Medulla oblongata (tissue), 1 donor: ENCODE measurements at regions not wholly inside any gene's neighbourhood (a gene's known extent, or its start where the extent isn't known, plus 50 kb on each side); places are given as distances from the start of the nearest gene placed in this dataset.

Source experiments
- DNase-seq: peaks from one replicate; pipeline ENCODE4 v3.0.0-alpha.2; 2015; ENCODE audit errors: extremely low spot score

DNA sequence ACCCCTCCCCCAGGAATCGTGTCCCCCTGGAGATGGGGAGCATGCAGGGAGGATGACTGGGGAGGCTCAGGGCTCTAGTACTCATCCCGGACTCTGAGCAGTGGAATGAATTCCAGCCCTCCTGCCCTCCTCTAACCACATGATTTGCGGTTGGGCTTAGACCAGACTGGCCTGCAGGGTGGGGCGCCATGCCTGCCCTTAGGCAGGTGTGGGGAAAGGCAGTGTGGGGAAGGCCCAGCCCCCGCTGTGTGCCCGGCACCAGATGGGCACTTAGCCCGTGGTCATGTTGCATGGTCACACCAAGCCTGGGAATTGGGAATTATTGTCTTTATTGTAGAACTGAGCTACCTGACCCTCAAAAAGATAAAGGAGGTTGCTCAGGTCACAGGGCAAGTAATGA is 283.8 kb downstream of the TLE3 start:
- no peak for DNase-seq

GRCh38 chr15:69814932-69815331 is 282.8 kb downstream of the TLE3 start:
- DNase-seq = no peak

GRCh38 chr15:69815793-69816192 is 281.9 kb downstream of the TLE3 start:
- DNase-seq = no peak

DNA sequence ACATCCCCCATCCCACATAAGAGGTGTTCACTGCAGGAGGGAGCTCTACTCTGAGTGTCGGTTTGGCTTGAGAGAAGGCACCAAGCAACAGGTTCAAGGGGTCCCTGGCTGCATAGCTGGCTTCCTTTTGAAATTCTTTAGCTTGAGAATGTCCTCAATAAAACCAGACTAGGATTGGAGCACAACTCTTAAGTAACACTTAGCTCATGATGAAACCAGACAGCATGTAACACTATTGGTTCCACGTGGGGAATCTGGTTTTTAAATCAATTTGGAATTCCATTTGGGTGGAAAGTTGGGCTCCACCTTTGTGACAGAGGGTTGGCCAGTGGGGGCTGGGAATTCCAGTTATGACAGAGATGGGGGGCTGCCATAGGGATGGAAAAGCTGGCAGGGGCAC is 281.2 kb downstream of the TLE3 start:
- no peak for DNase-seq

GRCh38 chr15:69818529-69818928 is 279.2 kb downstream of the TLE3 start:
- no peak for DNase-seq

- no peak for DNase-seq
These were observed 278.3 kb downstream of the TLE3 start for GRCh38 chr15:69819371-69819770.

DNA sequence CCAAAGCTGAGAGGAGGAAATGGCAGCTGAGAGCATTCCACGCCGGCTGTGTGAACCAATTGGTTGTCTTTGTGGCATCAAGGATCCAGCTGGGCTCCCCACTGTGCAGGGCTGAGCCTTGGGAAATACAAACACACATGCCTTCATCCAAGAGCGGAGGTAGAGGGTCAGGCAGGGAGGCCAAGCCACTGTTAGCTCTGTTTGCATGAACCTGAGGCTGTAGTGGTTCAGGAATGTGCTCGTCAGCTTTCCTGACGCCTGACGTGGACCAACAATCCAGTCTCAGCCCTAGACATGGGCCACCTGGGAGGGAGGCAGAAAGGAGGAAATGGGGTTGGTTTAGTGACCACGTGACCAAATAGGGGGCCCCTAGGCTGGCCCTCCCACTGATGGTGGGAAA is 276.9 kb downstream of the TLE3 start:
- DNase-seq = no peak

- no peak for DNase-seq
These were observed 274.4 kb downstream of the TLE3 start for GRCh38 chr15:69823223-69823907.

DNA sequence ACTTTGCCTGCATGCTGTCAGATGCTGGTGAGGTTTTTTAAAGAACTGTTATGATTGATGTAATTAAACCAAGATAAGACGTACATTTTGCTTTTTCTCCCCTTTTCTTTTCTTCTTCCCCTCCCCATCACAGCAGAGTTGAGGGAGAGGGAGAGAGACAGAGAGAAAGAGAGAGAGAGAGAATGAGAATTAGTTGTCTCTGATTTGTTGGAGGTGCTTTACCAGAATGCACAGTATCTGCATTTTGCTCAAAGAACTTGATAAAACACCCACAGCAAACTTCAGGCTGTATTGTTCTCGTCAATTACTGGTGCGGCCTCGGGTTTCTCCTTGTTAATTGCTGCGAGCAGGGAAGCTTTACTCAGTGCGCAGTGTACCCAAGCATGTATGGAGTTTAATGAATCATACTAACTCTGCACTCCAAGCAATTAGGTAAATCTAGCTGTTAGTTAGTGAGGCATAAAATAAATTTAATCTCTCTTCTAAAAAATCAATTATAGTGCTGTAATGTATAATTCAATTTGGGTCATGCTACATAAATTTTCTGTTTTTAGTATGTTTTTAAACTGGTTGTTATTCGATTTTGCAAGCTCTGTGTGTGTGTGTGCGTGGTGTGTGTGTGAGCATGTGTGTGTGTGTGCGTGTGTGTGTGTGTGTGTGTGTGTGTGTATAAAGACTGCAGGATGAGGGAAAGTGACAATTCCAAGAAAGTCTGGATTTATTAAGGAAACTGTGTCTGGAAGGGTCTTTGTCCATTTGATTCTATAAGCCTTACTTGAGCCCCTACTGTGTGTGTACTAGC is 273.4 kb downstream of the TLE3 start:
- no peak for DNase-seq

DNA sequence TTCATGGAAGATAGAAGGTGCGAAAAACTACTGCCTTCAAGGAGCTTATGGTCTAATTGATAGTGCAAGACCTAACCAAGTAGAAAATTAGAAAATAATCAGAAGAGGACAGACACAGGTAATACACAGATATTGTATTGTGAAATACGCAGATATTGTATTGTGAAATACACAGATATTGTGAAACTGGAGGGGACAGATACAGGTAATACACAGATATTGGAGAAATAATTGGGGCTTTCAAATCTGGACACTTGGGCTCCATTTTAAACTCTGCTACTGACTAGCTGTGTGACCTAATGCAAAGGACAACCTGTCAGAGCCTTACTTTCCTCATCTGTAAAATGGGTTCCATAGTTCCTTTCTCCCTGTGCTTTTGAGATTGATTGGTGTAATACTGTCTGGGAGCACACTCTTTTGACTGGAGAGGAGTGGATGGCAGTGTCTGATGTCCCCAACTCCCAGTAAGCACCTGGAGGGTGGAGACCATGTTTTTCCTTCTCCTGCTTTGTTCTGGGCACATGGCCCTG is 272.8 kb downstream of the TLE3 start:
- DNase-seq = no peak

DNA sequence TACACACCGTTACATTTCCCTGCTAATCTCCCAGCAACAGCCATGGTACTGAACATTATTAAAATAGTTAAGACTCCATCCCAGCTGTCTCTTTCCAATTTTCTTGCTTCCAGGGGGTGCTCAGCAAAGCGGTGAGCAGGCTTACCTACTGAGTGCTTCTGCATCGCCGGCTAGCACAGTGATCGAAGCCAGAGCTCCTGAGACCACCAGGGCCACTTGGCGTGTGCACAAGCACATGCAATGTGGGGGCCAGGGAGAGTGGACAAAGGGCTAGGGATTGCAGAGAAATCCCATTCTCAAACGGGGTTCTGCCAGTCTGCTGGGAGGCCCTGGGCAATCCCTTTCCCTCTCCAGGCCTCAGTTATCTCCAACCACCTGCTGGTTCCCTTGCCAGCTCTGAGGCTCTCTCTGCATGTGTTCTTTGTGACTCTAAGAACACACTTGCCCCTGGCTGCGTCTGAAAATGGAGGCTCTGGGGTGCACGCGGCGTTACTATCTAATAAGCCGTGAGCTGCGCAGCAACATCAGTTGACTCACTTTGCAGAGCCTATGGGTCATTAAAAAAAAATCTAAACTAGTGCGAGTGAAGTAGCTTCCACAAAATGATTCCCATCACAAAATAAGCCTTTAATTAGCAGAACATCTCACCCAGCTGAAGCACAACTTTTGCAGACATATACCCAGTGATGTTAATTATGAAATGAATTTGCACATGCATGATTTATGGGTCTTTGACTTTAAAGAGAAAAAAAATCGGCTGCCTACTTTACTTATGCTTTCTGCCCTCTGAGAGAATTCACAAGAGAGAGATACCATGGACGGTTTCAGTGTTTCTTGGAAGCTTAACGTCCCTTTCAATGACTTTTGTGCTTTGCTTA is 271.5 kb downstream of the TLE3 start:
- DNase-seq = no peak

GRCh38 chr15:69826819-69827175 is 270.9 kb downstream of the TLE3 start:
- DNase-seq = no peak

DNA sequence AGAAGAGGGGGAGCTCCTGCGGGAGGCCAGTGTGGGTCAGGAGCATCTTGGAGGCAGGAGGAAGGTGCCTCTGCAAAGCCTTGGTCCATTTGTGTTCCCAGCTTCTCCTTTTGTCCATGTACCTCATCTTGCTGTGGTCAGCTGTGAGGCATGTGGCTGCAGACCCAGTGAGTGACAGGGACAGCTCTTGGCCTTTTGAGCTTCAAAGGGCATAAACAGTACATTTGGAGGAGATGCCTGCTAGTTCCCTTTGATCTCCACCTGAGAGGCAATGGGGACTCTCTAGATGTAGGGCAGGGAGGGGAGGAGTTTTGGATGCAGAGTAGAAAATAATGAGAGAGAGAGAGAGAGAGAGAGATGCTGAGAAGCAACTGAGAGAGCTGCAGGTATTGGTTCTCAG is 270.0 kb downstream of the TLE3 start:
- no peak for DNase-seq

DNA sequence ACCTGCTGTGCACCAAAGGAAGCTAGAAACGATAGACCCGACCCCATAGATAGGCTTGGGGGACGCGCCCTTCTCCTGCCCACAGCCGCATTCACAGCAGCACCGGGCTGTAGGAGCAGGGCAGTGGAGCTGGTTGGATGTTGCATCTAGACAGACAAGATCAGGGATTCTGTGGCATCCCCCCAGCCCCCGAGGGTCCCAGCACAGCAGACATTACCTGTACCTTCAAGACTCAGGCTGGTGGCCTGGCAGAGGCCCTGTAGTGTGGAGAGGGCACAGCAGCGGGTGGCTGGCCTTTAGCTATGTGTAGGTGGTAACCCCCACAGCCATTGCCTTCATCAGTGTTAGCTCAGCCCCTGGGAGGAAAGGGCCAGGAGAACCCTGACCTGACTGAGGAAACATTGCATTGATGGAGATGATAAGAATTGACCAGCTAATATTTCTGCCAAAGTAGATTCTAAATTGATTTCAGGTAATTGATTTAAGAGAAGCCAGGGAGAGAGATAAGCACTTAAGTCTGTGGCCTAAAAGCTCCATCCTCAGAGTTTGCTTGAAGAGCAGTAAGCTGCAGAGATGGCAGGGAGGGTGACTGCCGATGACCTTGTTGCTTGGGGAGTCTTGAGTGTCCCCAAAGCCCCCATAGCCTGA is 269.4 kb downstream of the TLE3 start:
- no peak for DNase-seq

- DNase-seq = no peak
These were observed 267.7 kb downstream of the TLE3 start for GRCh38 chr15:69829974-69830373.

GRCh38 chr15:69830430-69830829 is 267.3 kb downstream of the TLE3 start:
- DNase-seq = no peak

- DNase-seq = no peak
These were observed 266.8 kb downstream of the TLE3 start for GRCh38 chr15:69830876-69831275.

GRCh38 chr15:69834267-69834666 is 263.4 kb downstream of the TLE3 start:
- no peak for DNase-seq

DNA sequence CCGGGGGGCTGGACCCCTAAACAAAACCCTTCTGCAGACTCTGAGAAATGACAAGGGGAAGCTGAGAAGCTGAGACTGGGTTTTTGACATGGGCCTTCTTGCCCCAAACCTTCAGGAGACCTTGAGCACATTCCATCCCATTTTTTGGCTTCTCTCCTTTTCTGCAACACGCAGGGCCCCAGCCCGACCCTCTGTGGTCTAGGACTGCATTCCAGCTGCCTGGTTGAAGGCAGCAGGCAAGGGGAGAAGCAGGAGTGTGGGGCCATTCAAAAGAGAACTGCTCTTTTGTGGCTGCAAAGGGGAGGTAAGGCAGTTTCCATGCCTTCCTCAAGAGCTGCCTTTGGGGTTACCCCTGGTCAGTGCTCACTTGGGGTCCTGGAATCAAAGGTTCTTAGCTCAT is 263.0 kb downstream of the TLE3 start:
- DNase-seq = no peak

DNA sequence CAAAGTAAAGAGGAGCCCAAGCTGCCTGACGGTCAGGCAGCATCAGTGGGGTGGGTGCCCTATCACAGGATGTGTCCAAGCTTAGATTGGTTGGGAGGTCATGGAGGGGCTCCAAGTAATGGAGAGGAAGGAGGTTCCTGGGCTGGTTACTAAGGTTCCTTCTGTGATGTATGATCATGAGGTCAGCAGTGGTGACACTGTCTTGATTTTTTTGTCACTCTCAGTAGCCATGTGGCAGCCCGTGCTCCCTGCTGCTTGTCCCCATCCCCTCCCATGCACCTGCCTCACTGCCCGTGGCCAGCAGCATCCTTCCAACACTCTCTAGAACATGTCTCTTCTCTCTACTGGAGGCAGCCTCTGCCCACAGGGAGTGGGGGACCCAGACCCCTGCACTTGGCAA is 261.7 kb downstream of the TLE3 start:
- DNase-seq = no peak

DNA sequence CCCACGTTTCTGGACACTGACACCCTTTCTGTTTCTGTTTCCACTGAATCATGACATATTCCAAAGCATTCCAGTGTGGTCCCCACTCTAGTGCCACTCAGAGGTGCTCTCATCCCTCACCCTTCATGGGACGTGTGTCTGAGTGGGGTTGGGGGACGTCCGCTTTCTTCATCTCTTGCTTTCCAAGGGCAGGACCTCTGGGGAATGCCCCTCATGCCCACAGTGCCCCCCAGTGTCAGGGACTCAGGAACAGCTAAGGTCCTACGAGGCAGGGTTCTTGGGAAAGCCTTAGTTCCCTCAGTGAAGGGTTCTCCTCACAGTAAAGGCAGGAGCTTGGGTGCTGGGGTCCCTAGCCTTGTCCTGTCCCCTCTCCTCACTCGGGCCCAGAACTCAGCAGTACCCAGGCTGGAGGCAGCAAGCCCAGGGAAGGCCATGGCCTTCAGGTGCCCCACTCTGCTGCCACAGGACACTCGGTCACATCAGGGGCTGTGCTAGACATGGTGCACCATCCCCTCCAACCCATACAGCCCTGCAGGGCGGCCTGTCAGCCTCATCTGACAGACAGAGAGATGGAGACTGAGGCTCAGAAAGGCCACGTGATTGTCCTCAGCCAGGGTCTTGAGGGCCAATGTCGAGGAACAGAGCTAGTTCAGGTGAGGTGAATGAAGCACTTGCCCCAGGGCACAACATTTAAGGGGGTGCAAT is 261.0 kb downstream of the TLE3 start:
- DNase-seq = no peak
